ENCODE measurements at regions not wholly inside any gene's neighbourhood (a gene's known extent, or its start where the extent isn't known, plus 50 kb on each side); places are given as distances from the start of the nearest gene placed in this dataset.

- no peaks in the 10 kb centered on the region for H3K23me2 ChIP-seq (ENCODE audit: insufficient read length, low read depth, low read length, poor library complexity, severe bottlenecking)
- no peak overlapping the region for H3K27ac ChIP-seq (ENCODE audit: insufficient read length, low read depth, low read length)
- H3K14ac ChIP-seq (ENCODE audit: insufficient read depth, low read length), result no peak overlapping the region
- no peak for DNase-seq
- H3K27me3 ChIP-seq (ENCODE audit: insufficient read depth, low read length), result no peaks in the 10 kb centered on the region
- H3K18ac ChIP-seq (ENCODE audit: insufficient read length, low read depth, low read length), result no peak overlapping the region
- H3K9me3 Mint-ChIP-seq, result no peaks in the 10 kb centered on the region
- no peak overlapping the region for H2BK12ac ChIP-seq (ENCODE audit: insufficient read length, low read depth, low read length)
- no peaks in the 10 kb centered on the region for H3K79me1 ChIP-seq (ENCODE audit: insufficient read depth, low read depth, low read length, poor library complexity, severe bottlenecking)
- H2AK5ac ChIP-seq (ENCODE audit: insufficient read length, low read length), result no peak overlapping the region
- no peaks in the 10 kb centered on the region for H3K79me2 ChIP-seq (ENCODE audit: insufficient read depth, low read length)
- H3K56ac ChIP-seq (ENCODE audit: insufficient read length, low read depth, low read length), result no peak overlapping the region
- no peak overlapping the region for H4K5ac ChIP-seq (ENCODE audit: insufficient read length, low read depth, low read length)
- no peak overlapping the region for H3K4ac ChIP-seq (ENCODE audit: low read depth, low read length)
- no peak overlapping the region for H3K9ac ChIP-seq (ENCODE audit: extremely low read depth, insufficient read length, low read length)
- peaks cover 1% of the 10 kb centered on the region; the same call in 1 of the 2 replicates for H3K4me1 ChIP-seq (ENCODE audit: insufficient read depth, low read length)
- H3K27me3 Mint-ChIP-seq (ENCODE audit: low read depth), result no peaks in the 10 kb centered on the region
- TF ChIP-seq CTCF (conservative IDR thresholded peaks at IDR 0.05), result no peak
- H3K4me3 Mint-ChIP-seq, result no peak overlapping the region
- H2AFZ ChIP-seq (ENCODE audit: low read length), result no peak overlapping the region
- H3K36me3 Mint-ChIP-seq (ENCODE audit: insufficient read depth in 1 of 3, low read depth in 3 of 3), result no peaks in the 10 kb centered on the region
- H2BK120ac ChIP-seq (ENCODE audit: low read depth, low read length, poor library complexity, severe bottlenecking), result no peak overlapping the region
- no peak overlapping the region for H4K91ac ChIP-seq (ENCODE audit: insufficient read length, low read depth, low read length)
- H3K4me2 ChIP-seq (ENCODE audit: insufficient read depth, insufficient read length, low read length), result no peak overlapping the region
- no peak overlapping the region for H2BK15ac ChIP-seq (ENCODE audit: low read depth, low read length)
- H3T11ph ChIP-seq (ENCODE audit: low read length), result no peak overlapping the region
- no peaks in the 10 kb centered on the region for H3K9me3 ChIP-seq (ENCODE audit: control insufficient read depth, low read depth, low read length)
- no peak overlapping the region; a peak in 1 of 7 replicates for H3K27ac Mint-ChIP-seq
- no peak overlapping the region for H4K8ac ChIP-seq (replicated peaks; ENCODE audit: insufficient read length, low read depth, low read length)
- no peaks in the 10 kb centered on the region for H4K20me1 ChIP-seq (ENCODE audit: control insufficient read depth, insufficient read depth, insufficient read length)
- no peak overlapping the region for H3K23ac ChIP-seq (ENCODE audit: insufficient read length, low read depth, low read length)
- H2BK20ac ChIP-seq (ENCODE audit: low read depth, low read length, poor library complexity, severe bottlenecking), result no peak overlapping the region
- WGBS (ENCODE audit: extremely low coverage, insufficient read length, low lambda C conversion rate), result no CpG with 5 or more reads among the region's 6 CpGs
- H3K4me1 Mint-ChIP-seq, result peaks cover 15 to 30% of the 10 kb centered on the region in 2 experiments
- H2BK5ac ChIP-seq (ENCODE audit: insufficient read length, low read length), result no peak overlapping the region
Measured at GRCh38 chr6:168232062-168232461, 87.5 kb downstream of the DACT2 start.
